DMS53 treated with DMSO at 0.1 percent for 48 hours (cell line): ENCODE measurements at regions not wholly inside any gene's neighbourhood (a gene's known extent, or its start where the extent isn't known, plus 50 kb on each side); places are given as distances from the start of the nearest gene placed in this dataset.
"Not testable (repeated sequence)": the region's sequence is repeated elsewhere in the genome, so short reads cannot be mapped to it uniquely, and the experiment has no call there.

ENCODE experiments used
- DNase-seq: peaks from one replicate; lab custom pipeline; 2025; ENCODE audit not compliant: unreplicated experiment; lab: John Stamatoyannopoulos, UW

- DNase-seq = no peak
Measured at GRCh38 chr15:62218841-62219240, 53.8 kb upstream of the C2CD4B start.

GRCh38 chr15:62219799-62220198 lies 54.7 kb upstream of the C2CD4B start:
- DNase-seq = no peak

GRCh38 chr15:62223020-62223419 lies 57.9 kb upstream of the C2CD4B start:
- DNase-seq = no peak

- DNase-seq = no peak
Measured at GRCh38 chr15:62228604-62229003, 63.5 kb upstream of the C2CD4B start.

- DNase-seq = no peak
Measured at GRCh38 chr15:62231856-62232255, 66.8 kb upstream of the C2CD4B start.

GRCh38 chr15:62240121-62241096 lies 75.3 kb upstream of the C2CD4B start:
- DNase-seq = no peak

GRCh38 chr15:62241135-62241770 lies 76.2 kb upstream of the C2CD4B start:
- DNase-seq = peak; percentile 13

GRCh38 chr15:62242999-62243398 lies 77.9 kb upstream of the C2CD4B start:
- DNase-seq = no peak

GRCh38 chr15:62244762-62245161 lies 79.7 kb upstream of the C2CD4B start:
- DNase-seq = no peak

- no peak for DNase-seq
Measured at GRCh38 chr15:62248277-62248984, 83.3 kb upstream of the C2CD4B start.

GRCh38 chr15:62249501-62249900 lies 84.4 kb upstream of the C2CD4B start:
- no peak for DNase-seq

- DNase-seq = no peak
Measured at GRCh38 chr15:62250186-62250585, 85.1 kb upstream of the C2CD4B start.

- DNase-seq = no peak
Measured at GRCh38 chr15:62250978-62251377, 85.9 kb upstream of the C2CD4B start.

GRCh38 chr15:62253294-62253693 lies 88.2 kb upstream of the C2CD4B start:
- no peak for DNase-seq

- DNase-seq = no peak
Measured at GRCh38 chr15:62254137-62254934, 89.3 kb upstream of the C2CD4B start.

- DNase-seq = not testable (repeated sequence)
Measured at GRCh38 chr15:62256430-62256829, 91.3 kb upstream of the C2CD4B start.

- no peak for DNase-seq
Measured at GRCh38 chr15:62257996-62258521, 93.0 kb upstream of the C2CD4B start.

GRCh38 chr15:62262305-62262941 lies 97.3 kb upstream of the C2CD4B start:
- no peak for DNase-seq

- no peak for DNase-seq
Measured at GRCh38 chr15:62264196-62264595, 99.1 kb upstream of the C2CD4B start.

- no peak for DNase-seq
Measured at GRCh38 chr15:62269504-62269903, 104.4 kb upstream of the C2CD4B start.
